ENCODE measurements at regions not wholly inside any gene's neighbourhood (a gene's known extent, or its start where the extent isn't known, plus 50 kb on each side); places are given as distances from the start of the nearest gene placed in this dataset.

DNA sequence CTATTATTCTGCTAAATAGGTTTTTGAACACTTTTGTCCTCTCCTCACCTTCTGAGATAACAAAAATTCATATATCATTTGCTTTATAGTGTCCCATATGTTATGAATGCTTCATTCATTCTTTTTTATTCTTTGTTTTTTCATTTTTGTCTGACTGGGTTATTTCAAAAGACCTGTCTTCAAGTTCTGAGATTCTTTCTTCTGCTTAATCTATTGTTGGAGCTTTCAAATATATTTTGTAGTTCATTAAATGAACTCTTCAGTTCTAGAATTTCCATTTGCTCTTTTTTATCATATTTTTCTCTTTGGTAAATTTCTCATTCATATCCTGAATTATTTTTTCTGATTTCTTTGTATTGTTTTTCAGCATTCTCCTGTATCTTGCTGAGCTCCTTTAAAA, 53.1 kb upstream of the SCIN start:
- DNase-seq: no peak
- Histone ChIP-seq H3K27me3 (ENCODE audit: control insufficient read depth, insufficient read depth, low read length) (no peaks in the 10 kb centered on the region), H3K4me1 (ENCODE audit: control insufficient read depth, insufficient read depth, low read length) (no peaks in the 10 kb centered on the region), H3K4me3 (ENCODE audit: low read length) (no peak overlapping the region), H3K27ac (ENCODE audit: low read length) (no peak overlapping the region), H3K9me3 (replicated peaks; ENCODE audit: control insufficient read depth, low read depth, low read length) (peaks cover 4% of the 10 kb centered on the region), H3K36me3 (ENCODE audit: control insufficient read depth, insufficient read depth, low read length) (no peaks in the 10 kb centered on the region)

DNA sequence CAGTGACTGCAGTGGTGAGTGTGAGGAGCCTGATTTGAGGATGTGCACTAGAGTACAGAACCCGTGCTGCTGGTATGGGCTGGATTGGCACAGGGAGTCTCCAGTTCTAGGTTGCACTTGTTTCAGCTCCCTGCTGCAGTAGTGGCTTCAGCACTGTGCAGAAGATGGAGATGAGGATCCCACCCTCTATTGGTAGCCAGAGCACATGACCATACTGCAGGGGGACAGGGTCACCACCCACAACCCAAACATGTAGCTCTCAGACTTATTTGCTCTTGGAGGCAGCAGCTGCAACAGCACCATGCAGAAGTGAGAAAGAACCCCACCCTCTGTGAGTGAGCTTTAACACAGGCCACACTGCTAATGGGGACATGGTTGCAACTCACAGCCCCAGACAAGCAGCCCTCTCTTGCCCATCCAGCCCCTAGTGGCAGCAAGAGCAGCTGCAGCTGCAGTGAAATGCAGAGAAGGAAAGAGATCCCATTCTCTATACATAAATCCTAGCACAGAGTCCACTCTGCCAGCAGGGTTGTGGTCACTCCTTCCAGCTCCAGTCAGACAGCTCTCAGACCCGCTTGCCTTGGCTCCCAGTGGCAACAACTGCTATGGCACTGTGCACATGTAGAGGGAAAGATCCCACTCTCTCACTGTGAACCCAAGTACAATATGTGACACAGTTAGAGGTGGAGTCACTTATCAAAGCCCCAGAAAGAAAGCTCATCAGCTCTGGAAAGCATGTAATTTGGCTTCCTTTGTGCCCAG, 51.4 kb upstream of the SCIN start:
- Histone ChIP-seq H3K4me1 (ENCODE audit: control insufficient read depth, insufficient read depth, low read length) (no peaks in the 10 kb centered on the region), H3K27me3 (ENCODE audit: control insufficient read depth, insufficient read depth, low read length) (no peaks in the 10 kb centered on the region), H3K9me3 (replicated peaks; ENCODE audit: control insufficient read depth, low read depth, low read length) (peaks cover 4% of the 10 kb centered on the region), H3K36me3 (ENCODE audit: control insufficient read depth, insufficient read depth, low read length) (no peaks in the 10 kb centered on the region), H3K27ac (ENCODE audit: low read length) (no peak overlapping the region), H3K4me3 (ENCODE audit: low read length) (no peak overlapping the region)
- DNase-seq: no peak
- 100% methylated on average over 1 of the region's 2 CpGs for WGBS (ENCODE audit: insufficient coverage)

DNA sequence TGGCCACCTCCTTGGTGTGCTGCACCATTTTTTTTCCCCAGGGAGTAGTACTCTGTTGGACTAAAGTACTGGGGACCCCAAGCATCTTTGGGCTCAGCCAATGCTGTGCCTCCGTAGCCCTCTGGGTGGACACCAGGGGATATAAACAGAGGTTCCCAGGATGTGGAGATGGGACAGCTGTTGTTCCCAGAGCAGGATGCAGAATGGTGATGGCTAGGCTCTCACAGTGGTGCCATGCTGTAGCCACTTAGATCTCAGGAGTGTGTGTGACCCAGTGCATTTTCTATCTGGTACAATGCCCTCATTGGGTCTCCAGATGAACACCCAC, 50.9 kb upstream of the SCIN start:
- H3K4me3 ChIP-seq (ENCODE audit: low read length): no peak overlapping the region
- H3K36me3 ChIP-seq (ENCODE audit: control insufficient read depth, insufficient read depth, low read length): no peaks in the 10 kb centered on the region
- peaks cover 4% of the 10 kb centered on the region for H3K9me3 ChIP-seq (replicated peaks; ENCODE audit: control insufficient read depth, low read depth, low read length)
- no peak for DNase-seq
- H3K27ac ChIP-seq (ENCODE audit: low read length): no peak overlapping the region
- WGBS (ENCODE audit: insufficient coverage): 57% methylated on average over 1 of the region's 1 CpG
- no peaks in the 10 kb centered on the region for H3K27me3 ChIP-seq (ENCODE audit: control insufficient read depth, insufficient read depth, low read length)
- no peaks in the 10 kb centered on the region for H3K4me1 ChIP-seq (ENCODE audit: control insufficient read depth, insufficient read depth, low read length)

Measured in muscle of leg (tissue), 3 donors.